Vagina (tissue), 2 donors: ENCODE measurements at regions not wholly inside any gene's neighbourhood (a gene's known extent, or its start where the extent isn't known, plus 50 kb on each side); places are given as distances from the start of the nearest gene placed in this dataset.

Experiments used
- POLR2A ChIP-seq, 2 donors: fragments of 450-650 bp; IDR thresholded peaks; one replicate each; pipeline ENCODE4 v1.6.1; 2017; ENCODE audit warnings: antibody characterized with exemption in 2 of 2, mild to moderate bottlenecking in 2 of 2, moderate library complexity in 2 of 2
- TF ChIP-seq, protein P1 (sequence below), 3 experiments: fragments of 450-650 bp in 2 of 3; fragments of 200-600 bp in 1 of 3; sonication (generic) in 1 of 3; IDR thresholded peaks; one replicate each; pipeline ENCODE4 v1.5.1; 2017 to 2019; ENCODE audit warnings: antibody characterized with exemption in 3 of 3, mild to moderate bottlenecking in 2 of 3, moderate library complexity in 2 of 3

DNA sequence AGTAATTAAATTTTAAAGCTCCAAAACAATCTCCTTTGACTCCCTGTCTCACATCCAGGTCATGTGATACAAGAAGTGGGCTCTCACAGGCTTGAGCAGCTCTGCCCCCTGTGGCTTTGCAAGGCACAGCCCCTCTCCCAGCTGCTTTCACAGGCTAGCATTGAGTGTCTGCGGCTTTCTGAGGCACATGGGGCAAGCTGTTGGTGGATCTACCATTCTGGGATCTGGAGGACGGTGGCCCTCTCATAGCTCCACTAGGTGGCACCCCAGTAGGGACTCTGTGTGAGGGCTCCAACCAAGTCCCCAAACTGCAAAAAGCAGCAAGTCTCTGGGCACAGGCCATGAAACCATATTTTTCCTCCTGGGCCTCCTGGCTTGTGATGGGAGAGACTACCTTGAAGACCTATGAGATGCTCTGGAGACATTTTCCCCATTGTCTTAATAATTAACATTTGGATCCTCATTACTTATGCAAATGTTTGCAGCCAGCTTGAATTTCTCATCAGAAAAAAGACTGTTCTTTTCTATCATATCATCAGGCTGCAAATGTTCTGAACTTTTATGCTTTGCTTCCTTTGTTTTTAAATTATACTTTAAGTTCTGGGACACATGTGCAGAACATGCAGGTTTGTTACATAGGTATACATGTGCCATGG is 554.1 kb upstream of the OLFM3 start:
- TF ChIP-seq, protein P1, sequence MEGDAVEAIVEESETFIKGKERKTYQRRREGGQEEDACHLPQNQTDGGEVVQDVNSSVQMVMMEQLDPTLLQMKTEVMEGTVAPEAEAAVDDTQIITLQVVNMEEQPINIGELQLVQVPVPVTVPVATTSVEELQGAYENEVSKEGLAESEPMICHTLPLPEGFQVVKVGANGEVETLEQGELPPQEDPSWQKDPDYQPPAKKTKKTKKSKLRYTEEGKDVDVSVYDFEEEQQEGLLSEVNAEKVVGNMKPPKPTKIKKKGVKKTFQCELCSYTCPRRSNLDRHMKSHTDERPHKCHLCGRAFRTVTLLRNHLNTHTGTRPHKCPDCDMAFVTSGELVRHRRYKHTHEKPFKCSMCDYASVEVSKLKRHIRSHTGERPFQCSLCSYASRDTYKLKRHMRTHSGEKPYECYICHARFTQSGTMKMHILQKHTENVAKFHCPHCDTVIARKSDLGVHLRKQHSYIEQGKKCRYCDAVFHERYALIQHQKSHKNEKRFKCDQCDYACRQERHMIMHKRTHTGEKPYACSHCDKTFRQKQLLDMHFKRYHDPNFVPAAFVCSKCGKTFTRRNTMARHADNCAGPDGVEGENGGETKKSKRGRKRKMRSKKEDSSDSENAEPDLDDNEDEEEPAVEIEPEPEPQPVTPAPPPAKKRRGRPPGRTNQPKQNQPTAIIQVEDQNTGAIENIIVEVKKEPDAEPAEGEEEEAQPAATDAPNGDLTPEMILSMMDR (IDR thresholded peaks at IDR 0.05) = no peak
- TF ChIP-seq POLR2A (IDR thresholded peaks at IDR 0.05) = no peak
